ENCODE measurements at regions not wholly inside any gene's neighbourhood (a gene's known extent, or its start where the extent isn't known, plus 50 kb on each side); places are given as distances from the start of the nearest gene placed in this dataset.

DNA sequence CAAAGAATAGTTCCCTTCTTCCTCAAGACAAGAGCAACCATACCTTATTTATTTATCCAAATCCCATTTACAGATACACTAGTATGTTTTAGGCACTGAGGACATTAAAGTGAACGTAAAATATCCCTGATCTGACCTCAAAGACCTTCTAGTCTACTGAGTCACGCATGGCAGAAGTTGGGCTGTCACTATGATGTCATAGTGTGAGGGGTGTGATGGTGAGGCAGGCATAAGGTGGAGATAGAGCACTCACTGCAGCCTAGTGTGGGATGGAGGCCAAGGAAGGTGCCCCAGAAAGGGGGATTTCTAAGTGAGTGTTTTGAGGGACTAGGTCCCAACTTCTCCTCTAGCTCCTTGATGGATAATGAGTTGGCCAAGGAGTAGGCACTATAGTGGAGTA lies 249.5 kb upstream of the SKOR2 start:
- no peak overlapping the region for H3K27ac ChIP-seq (ENCODE audit: insufficient read depth, low read depth, low read length, poor library complexity, severe bottlenecking)
- no peak overlapping the region for H3K4me3 ChIP-seq (ENCODE audit: insufficient read depth, low read depth, low read length)
- H3K27me3 ChIP-seq (ENCODE audit: control insufficient read depth, insufficient read depth, low read length, poor library complexity, severe bottlenecking): no peaks in the 10 kb centered on the region
- H3K9me3 ChIP-seq (ENCODE audit: control insufficient read depth, low read length): no peaks in the 10 kb centered on the region
- H3K4me1 ChIP-seq (ENCODE audit: control insufficient read depth, insufficient read depth, low read length): no peaks in the 10 kb centered on the region
- H3K36me3 ChIP-seq (ENCODE audit: control insufficient read depth, insufficient read depth, low read length): no peaks in the 10 kb centered on the region
- WGBS, 2 experiments: 89 to 93% methylated on average over 2 of the region's 2 CpGs

GRCh38 chr18:47492691-47493090 lies 241.2 kb upstream of the SKOR2 start:
- Histone ChIP-seq H3K4me1 (ENCODE audit: control insufficient read depth, insufficient read depth, low read length) (no peaks in the 10 kb centered on the region), H3K9me3 (ENCODE audit: control insufficient read depth, low read length) (no peaks in the 10 kb centered on the region), H3K4me3 (ENCODE audit: insufficient read depth, low read depth, low read length) (no peak overlapping the region), H3K27ac (ENCODE audit: insufficient read depth, low read depth, low read length, poor library complexity, severe bottlenecking) (no peak overlapping the region), H3K36me3 (ENCODE audit: control insufficient read depth, insufficient read depth, low read length) (no peaks in the 10 kb centered on the region), H3K27me3 (ENCODE audit: control insufficient read depth, insufficient read depth, low read length, poor library complexity, severe bottlenecking) (no peaks in the 10 kb centered on the region)
- WGBS, 2 experiments: 92 to 93% methylated on average over 3 of the region's 3 CpGs

- H3K9me3 ChIP-seq (ENCODE audit: control insufficient read depth, low read length): no peaks in the 10 kb centered on the region
- WGBS, 2 experiments: 90% methylated on average over 5 of the region's 5 CpGs
- H3K4me1 ChIP-seq (ENCODE audit: control insufficient read depth, insufficient read depth, low read length): no peaks in the 10 kb centered on the region
- no peaks in the 10 kb centered on the region for H3K27me3 ChIP-seq (ENCODE audit: control insufficient read depth, insufficient read depth, low read length, poor library complexity, severe bottlenecking)
- H3K27ac ChIP-seq (ENCODE audit: insufficient read depth, low read depth, low read length, poor library complexity, severe bottlenecking): no peak overlapping the region
- no peaks in the 10 kb centered on the region for H3K36me3 ChIP-seq (ENCODE audit: control insufficient read depth, insufficient read depth, low read length)
- H3K4me3 ChIP-seq (ENCODE audit: insufficient read depth, low read depth, low read length): no peak overlapping the region
Observed at GRCh38 chr18:47490882-47491281, 239.4 kb upstream of the SKOR2 start.

DNA sequence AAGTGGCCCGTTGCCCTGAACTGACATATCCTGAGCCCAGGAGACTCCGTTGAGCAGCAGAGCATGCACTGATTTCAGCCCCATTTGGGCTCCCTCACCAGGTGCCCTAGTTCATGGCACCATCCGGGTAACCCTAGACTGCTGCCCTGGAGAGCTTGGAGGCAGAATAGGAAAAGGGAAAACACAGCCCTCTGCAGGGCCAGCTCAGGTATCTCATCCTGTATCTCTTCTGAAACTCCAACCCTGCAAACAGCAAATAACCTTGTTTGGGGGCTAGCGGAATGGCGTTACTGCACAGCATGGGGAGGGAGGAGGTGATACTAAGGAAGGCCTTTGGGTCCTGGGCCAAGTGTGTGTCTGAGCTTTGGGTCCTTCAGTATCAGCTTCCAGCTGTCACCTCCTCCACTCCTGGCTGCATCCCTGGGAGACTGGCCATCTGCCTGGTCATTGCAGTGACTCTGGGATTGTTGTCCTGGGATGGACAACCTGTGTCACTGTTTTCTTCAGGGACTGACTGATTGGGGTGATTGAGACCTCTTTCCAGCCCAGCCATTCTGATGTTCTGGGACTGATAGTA lies 233.8 kb upstream of the SKOR2 start:
- Histone ChIP-seq H3K4me1 (ENCODE audit: control insufficient read depth, insufficient read depth, low read length) (no peaks in the 10 kb centered on the region), H3K36me3 (ENCODE audit: control insufficient read depth, insufficient read depth, low read length) (no peaks in the 10 kb centered on the region), H3K27me3 (ENCODE audit: control insufficient read depth, insufficient read depth, low read length, poor library complexity, severe bottlenecking) (no peaks in the 10 kb centered on the region), H3K27ac (ENCODE audit: insufficient read depth, low read depth, low read length, poor library complexity, severe bottlenecking) (no peak overlapping the region), H3K9me3 (ENCODE audit: control insufficient read depth, low read length) (no peaks in the 10 kb centered on the region), H3K4me3 (ENCODE audit: insufficient read depth, low read depth, low read length) (no peak overlapping the region)
- 92 to 96% methylated on average over 5 of the region's 5 CpGs for WGBS, 2 experiments

GRCh38 chr18:47484068-47484467 lies 232.6 kb upstream of the SKOR2 start:
- no peak overlapping the region for H3K27ac ChIP-seq (ENCODE audit: insufficient read depth, low read depth, low read length, poor library complexity, severe bottlenecking)
- H3K27me3 ChIP-seq (ENCODE audit: control insufficient read depth, insufficient read depth, low read length, poor library complexity, severe bottlenecking): no peaks in the 10 kb centered on the region
- 82 to 91% methylated on average over 2 of the region's 2 CpGs for WGBS, 2 experiments
- no peaks in the 10 kb centered on the region for H3K9me3 ChIP-seq (ENCODE audit: control insufficient read depth, low read length)
- no peaks in the 10 kb centered on the region for H3K4me1 ChIP-seq (ENCODE audit: control insufficient read depth, insufficient read depth, low read length)
- H3K4me3 ChIP-seq (ENCODE audit: insufficient read depth, low read depth, low read length): no peak overlapping the region
- no peaks in the 10 kb centered on the region for H3K36me3 ChIP-seq (ENCODE audit: control insufficient read depth, insufficient read depth, low read length)

DNA sequence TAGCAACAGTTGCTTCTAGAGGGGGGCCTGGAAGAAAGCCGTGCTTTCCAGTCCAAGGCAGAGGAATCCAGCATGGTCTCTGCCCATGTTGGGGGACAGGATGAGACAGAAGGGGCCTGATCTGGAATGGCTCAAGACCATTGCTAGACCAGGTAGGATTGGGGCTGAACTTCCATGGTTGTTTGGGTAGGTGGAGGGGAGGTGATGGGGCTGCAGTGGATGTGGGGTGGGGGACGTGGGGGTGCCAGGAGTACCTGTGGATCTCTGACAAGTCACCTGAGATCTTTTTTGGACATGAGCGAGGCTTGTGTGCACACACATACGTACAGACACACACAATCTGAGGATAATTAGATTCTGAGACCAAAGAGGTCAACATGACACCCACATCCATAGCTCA lies 228.7 kb upstream of the SKOR2 start:
- 90 to 94% methylated on average over 4 of the region's 4 CpGs for WGBS, 2 experiments
- Histone ChIP-seq H3K27me3 (ENCODE audit: control insufficient read depth, insufficient read depth, low read length, poor library complexity, severe bottlenecking) (no peaks in the 10 kb centered on the region), H3K36me3 (ENCODE audit: control insufficient read depth, insufficient read depth, low read length) (no peaks in the 10 kb centered on the region), H3K27ac (ENCODE audit: insufficient read depth, low read depth, low read length, poor library complexity, severe bottlenecking) (no peak overlapping the region), H3K4me1 (ENCODE audit: control insufficient read depth, insufficient read depth, low read length) (no peaks in the 10 kb centered on the region), H3K9me3 (ENCODE audit: control insufficient read depth, low read length) (no peaks in the 10 kb centered on the region), H3K4me3 (ENCODE audit: insufficient read depth, low read depth, low read length) (no peak overlapping the region)

- Histone ChIP-seq H3K4me3 (ENCODE audit: insufficient read depth, low read depth, low read length) (no peak overlapping the region), H3K27me3 (ENCODE audit: control insufficient read depth, insufficient read depth, low read length, poor library complexity, severe bottlenecking) (no peaks in the 10 kb centered on the region), H3K36me3 (ENCODE audit: control insufficient read depth, insufficient read depth, low read length) (no peaks in the 10 kb centered on the region), H3K27ac (ENCODE audit: insufficient read depth, low read depth, low read length, poor library complexity, severe bottlenecking) (no peak overlapping the region), H3K9me3 (ENCODE audit: control insufficient read depth, low read length) (no peaks in the 10 kb centered on the region), H3K4me1 (ENCODE audit: control insufficient read depth, insufficient read depth, low read length) (no peaks in the 10 kb centered on the region)
- 79 to 89% methylated on average over 2 of the region's 2 CpGs for WGBS, 2 experiments
Observed at GRCh38 chr18:47471784-47472183, 220.3 kb upstream of the SKOR2 start.

DNA sequence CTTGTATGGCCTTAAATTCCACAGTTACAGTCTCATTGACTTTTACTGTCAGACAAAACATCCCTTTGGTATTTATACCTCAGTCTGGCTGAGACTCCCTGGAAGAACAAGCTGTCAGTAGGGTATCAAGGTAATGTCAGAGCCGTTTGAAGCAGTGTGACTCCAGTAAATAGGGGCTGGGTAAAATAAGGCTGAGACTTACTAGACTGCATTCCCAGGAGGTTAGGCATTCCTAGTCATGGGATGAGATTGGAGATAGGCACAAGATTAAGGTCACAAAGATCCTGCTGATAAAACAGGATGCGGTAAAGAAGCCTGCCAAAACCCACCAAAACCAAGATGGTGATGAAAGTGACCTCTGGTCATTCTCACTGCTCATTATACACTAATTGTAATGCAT lies 219.5 kb upstream of the SKOR2 start:
- Histone ChIP-seq H3K27ac (ENCODE audit: insufficient read depth, low read depth, low read length, poor library complexity, severe bottlenecking) (no peak overlapping the region), H3K4me3 (ENCODE audit: insufficient read depth, low read depth, low read length) (no peak overlapping the region), H3K27me3 (ENCODE audit: control insufficient read depth, insufficient read depth, low read length, poor library complexity, severe bottlenecking) (no peaks in the 10 kb centered on the region), H3K4me1 (ENCODE audit: control insufficient read depth, insufficient read depth, low read length) (no peaks in the 10 kb centered on the region), H3K36me3 (ENCODE audit: control insufficient read depth, insufficient read depth, low read length) (no peaks in the 10 kb centered on the region), H3K9me3 (ENCODE audit: control insufficient read depth, low read length) (no peaks in the 10 kb centered on the region)
- WGBS, 2 experiments: 90 to 97% methylated on average over 2 of the region's 2 CpGs

GRCh38 chr18:47469576-47469975 lies 218.1 kb upstream of the SKOR2 start:
- no peaks in the 10 kb centered on the region for H3K36me3 ChIP-seq (ENCODE audit: control insufficient read depth, insufficient read depth, low read length)
- H3K4me1 ChIP-seq (ENCODE audit: control insufficient read depth, insufficient read depth, low read length): no peaks in the 10 kb centered on the region
- no peaks in the 10 kb centered on the region for H3K9me3 ChIP-seq (ENCODE audit: control insufficient read depth, low read length)
- no peak overlapping the region for H3K4me3 ChIP-seq (ENCODE audit: insufficient read depth, low read depth, low read length)
- no peak overlapping the region for H3K27ac ChIP-seq (ENCODE audit: insufficient read depth, low read depth, low read length, poor library complexity, severe bottlenecking)
- no peaks in the 10 kb centered on the region for H3K27me3 ChIP-seq (ENCODE audit: control insufficient read depth, insufficient read depth, low read length, poor library complexity, severe bottlenecking)
- WGBS, 2 experiments: 79 to 92% methylated on average over 2 of the region's 2 CpGs

DNA sequence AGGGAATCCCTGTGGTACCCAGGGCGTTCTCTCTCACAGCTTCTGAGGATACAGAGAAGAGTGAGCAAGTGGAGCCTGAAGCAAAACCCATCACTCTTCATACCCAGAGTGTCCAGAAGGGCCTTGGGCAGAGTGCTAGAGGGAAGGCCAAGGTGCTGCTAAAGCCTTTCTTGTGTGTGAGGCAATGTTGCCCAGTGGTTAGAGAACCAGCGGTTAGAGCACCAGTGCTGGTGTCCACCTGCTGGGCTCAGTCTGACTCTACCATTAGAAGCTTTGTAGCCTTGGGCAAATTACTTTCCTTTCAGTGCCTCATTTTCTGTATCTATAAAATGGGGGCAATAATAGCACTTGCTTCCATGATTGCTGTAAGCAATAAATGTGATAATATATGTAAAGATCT lies 210.5 kb upstream of the SKOR2 start:
- 97% methylated on average over 2 of the region's 2 CpGs for WGBS, 2 experiments
- Histone ChIP-seq H3K9me3 (ENCODE audit: control insufficient read depth, low read length) (no peaks in the 10 kb centered on the region), H3K4me3 (ENCODE audit: insufficient read depth, low read depth, low read length) (no peak overlapping the region), H3K27ac (ENCODE audit: insufficient read depth, low read depth, low read length, poor library complexity, severe bottlenecking) (no peak overlapping the region), H3K36me3 (ENCODE audit: control insufficient read depth, insufficient read depth, low read length) (no peaks in the 10 kb centered on the region), H3K4me1 (ENCODE audit: control insufficient read depth, insufficient read depth, low read length) (no peaks in the 10 kb centered on the region), H3K27me3 (ENCODE audit: control insufficient read depth, insufficient read depth, low read length, poor library complexity, severe bottlenecking) (no peaks in the 10 kb centered on the region)

GRCh38 chr18:47461406-47461948 lies 210.0 kb upstream of the SKOR2 start:
- H3K9me3 ChIP-seq (ENCODE audit: control insufficient read depth, low read length): no peaks in the 10 kb centered on the region
- H3K36me3 ChIP-seq (ENCODE audit: control insufficient read depth, insufficient read depth, low read length): no peaks in the 10 kb centered on the region
- no peaks in the 10 kb centered on the region for H3K4me1 ChIP-seq (ENCODE audit: control insufficient read depth, insufficient read depth, low read length)
- WGBS, 2 experiments: 76 to 78% methylated on average over 6 of the region's 6 CpGs
- no peak overlapping the region for H3K4me3 ChIP-seq (ENCODE audit: insufficient read depth, low read depth, low read length)
- no peak overlapping the region for H3K27ac ChIP-seq (ENCODE audit: insufficient read depth, low read depth, low read length, poor library complexity, severe bottlenecking)
- H3K27me3 ChIP-seq (ENCODE audit: control insufficient read depth, insufficient read depth, low read length, poor library complexity, severe bottlenecking): no peaks in the 10 kb centered on the region
